ENCODE measurements at regions not wholly inside any gene's neighbourhood (a gene's known extent, or its start where the extent isn't known, plus 50 kb on each side); places are given as distances from the start of the nearest gene placed in this dataset.

DNA sequence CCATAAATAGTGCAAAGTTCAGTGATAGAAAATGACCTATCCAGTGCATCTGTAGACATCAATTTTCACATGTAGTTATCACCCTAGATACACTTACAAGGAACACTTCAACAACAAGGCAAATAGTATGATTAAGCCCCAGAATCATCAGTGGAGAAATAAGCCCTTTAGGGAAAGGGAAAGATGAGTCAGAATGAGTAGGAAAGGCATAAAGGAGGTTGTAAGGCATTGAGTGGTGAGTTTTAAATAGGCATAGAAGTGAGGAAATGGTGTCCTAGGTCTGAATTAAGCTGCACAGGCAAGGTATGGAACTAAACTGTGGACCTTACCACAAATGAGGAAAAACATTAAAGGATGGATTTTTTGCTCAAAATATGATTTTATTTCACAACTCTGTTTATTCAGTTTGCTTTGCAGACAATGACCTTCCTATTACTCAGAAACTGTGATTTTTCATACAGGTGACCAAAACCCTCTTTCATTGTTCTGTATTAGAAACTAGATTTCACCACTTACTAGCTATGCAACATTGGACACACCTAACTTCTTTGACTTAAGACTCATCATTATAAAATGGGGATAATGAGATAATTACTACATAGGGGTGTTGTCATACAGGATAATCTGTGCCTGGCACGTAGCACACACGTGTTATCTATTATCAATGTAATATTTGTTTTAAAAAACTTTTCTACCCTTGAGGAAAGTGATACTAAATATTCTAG, 57.0 kb upstream of the MAP9 start:
- Histone ChIP-seq H3K4me3 (no peak overlapping the region), H2AFZ (no peak overlapping the region), H3K9me2 (ENCODE audit: insufficient read depth) (no peaks in the 10 kb centered on the region), H3K27me3 (ENCODE audit: insufficient read depth) (peaks cover 65% of the 10 kb centered on the region), H3K36me3 (ENCODE audit: insufficient read depth) (no peaks in the 10 kb centered on the region), H3K4me2 (no peak overlapping the region), H3F3A (replicated peaks; ENCODE audit: low read depth) (no peaks in the 10 kb centered on the region), H4K20me1 (replicated peaks; ENCODE audit: insufficient read depth) (no peaks in the 10 kb centered on the region), H3K79me2 (replicated peaks; ENCODE audit: insufficient read depth) (no peaks in the 10 kb centered on the region), H3K27ac (ENCODE audit: low read depth) (no peak overlapping the region), H3K4me1 (ENCODE audit: insufficient read depth) (no peaks in the 10 kb centered on the region)
- ATAC-seq: no peak
- Mint-ChIP-seq H3K36me3 (ENCODE audit: low read depth) (0 out of 3 replicates have a peak, but pooled peaks cover 1% of the 10 kb centered on the region), H3K4me3 (no peak overlapping the region), H3K4me1 (peaks cover 4% of the 10 kb centered on the region; the same call in 1 of the 3 replicates), H3K9me3 (peaks cover 5% of the 10 kb centered on the region; the same call in 2 of the 3 replicates), H3K27me3 (ENCODE audit: insufficient read depth, low read depth, poor library complexity) (peaks cover 39% of the 10 kb centered on the region), H3K27ac (no peak overlapping the region)
- DNase-seq (ENCODE audit: low spot score): no peak
- no peak for TF ChIP-seq ZNF114 (CRISPR knock-in tag; IDR thresholded peaks at IDR 0.05)
- no peak for TF ChIP-seq REST (IDR thresholded peaks at IDR 0.05; ENCODE audit: unreplicated experiment)
- TF ChIP-seq, protein P1, sequence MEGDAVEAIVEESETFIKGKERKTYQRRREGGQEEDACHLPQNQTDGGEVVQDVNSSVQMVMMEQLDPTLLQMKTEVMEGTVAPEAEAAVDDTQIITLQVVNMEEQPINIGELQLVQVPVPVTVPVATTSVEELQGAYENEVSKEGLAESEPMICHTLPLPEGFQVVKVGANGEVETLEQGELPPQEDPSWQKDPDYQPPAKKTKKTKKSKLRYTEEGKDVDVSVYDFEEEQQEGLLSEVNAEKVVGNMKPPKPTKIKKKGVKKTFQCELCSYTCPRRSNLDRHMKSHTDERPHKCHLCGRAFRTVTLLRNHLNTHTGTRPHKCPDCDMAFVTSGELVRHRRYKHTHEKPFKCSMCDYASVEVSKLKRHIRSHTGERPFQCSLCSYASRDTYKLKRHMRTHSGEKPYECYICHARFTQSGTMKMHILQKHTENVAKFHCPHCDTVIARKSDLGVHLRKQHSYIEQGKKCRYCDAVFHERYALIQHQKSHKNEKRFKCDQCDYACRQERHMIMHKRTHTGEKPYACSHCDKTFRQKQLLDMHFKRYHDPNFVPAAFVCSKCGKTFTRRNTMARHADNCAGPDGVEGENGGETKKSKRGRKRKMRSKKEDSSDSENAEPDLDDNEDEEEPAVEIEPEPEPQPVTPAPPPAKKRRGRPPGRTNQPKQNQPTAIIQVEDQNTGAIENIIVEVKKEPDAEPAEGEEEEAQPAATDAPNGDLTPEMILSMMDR (conservative IDR thresholded peaks at IDR 0.05; ENCODE audit: low read depth in 2 of 2): no peak
- no peak for TF ChIP-seq POLR2AphosphoS5 (IDR thresholded peaks at IDR 0.05; ENCODE audit: low read depth)

DNA sequence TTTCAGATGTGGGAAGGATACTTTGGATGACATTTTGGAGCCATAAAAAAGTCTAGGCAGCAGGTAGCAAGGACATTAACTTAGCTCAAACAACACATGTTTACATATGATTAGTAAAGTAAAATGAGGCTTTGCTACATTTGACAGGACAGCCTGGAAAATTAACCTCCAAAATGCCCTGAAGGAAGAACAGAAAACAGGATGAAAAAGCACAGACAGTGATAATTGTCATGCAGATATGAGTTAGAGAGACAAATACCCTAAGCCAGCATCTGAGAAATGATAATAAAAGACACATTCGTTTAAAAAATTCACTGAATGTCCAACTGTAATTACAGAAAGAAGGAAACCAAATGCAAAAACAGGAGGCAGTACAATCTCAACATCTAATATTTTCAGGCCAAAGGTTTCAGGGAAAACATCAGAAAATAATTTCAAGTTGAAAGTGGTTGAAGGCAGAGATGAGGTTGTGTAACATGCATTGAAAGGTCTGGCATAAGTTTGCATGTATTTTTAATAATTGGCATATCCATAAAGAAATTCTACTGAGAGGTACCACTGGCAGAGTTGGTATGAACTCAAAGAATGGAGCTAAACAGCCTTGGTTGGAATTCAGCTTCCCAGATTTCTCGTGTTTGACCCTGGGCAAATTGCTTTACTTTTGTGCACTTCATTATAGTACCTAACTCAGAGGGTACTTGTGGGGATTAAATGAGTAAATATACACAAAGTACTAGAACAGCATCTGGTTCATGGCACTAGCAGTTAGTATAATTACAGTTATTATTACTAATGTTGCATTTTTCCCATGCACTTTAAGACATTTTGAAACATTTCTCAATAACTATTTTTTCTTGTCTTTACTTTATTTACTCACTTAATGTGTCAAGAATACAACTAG, 54.4 kb upstream of the MAP9 start:
- peaks cover 60% of the 10 kb centered on the region for H3K27me3 Mint-ChIP-seq (ENCODE audit: insufficient read depth, low read depth, poor library complexity)
- TF ChIP-seq ZNF462 (CRISPR knock-in tag; IDR thresholded peaks at IDR 0.05): no peak
- TF ChIP-seq ZNF114 (CRISPR knock-in tag; IDR thresholded peaks at IDR 0.05): no peak
- no peak for TF ChIP-seq JUNB (IDR thresholded peaks at IDR 0.05; ENCODE audit: unreplicated experiment)
- no peak for TF ChIP-seq STAT1 (IDR thresholded peaks at IDR 0.05; ENCODE audit: unreplicated experiment)

More for the DNA sequence above, 54.4 kb upstream of the MAP9 start:
- Histone ChIP-seq H4K20me1 (replicated peaks; ENCODE audit: insufficient read depth) (no peaks in the 10 kb centered on the region), H3K4me2 (no peak overlapping the region), H2AFZ (no peak overlapping the region), H3K4me3 (no peak overlapping the region), H3F3A (replicated peaks; ENCODE audit: low read depth) (no peaks in the 10 kb centered on the region), H3K27ac (ENCODE audit: low read depth) (no peak overlapping the region), H3K9me2 (ENCODE audit: insufficient read depth) (no peaks in the 10 kb centered on the region), H3K36me3 (ENCODE audit: insufficient read depth) (peaks cover 3% of the 10 kb centered on the region; the same call in 1 of the 2 replicates), H3K27me3 (ENCODE audit: insufficient read depth) (peaks cover 89% of the 10 kb centered on the region), H3K79me2 (replicated peaks; ENCODE audit: insufficient read depth) (no peaks in the 10 kb centered on the region), H3K4me1 (ENCODE audit: insufficient read depth) (no peaks in the 10 kb centered on the region)
- H3K4me3 Mint-ChIP-seq: no peak overlapping the region
- no peak overlapping the region for H3K27ac Mint-ChIP-seq
- H3K36me3 Mint-ChIP-seq (ENCODE audit: low read depth): peaks cover 8% of the 10 kb centered on the region; the same call in 2 of the 3 replicates
- peaks cover 31% of the 10 kb centered on the region; the same call in 2 of the 3 replicates for H3K9me3 Mint-ChIP-seq
- no peak for ATAC-seq
- H3K4me1 Mint-ChIP-seq: peaks cover 4% of the 10 kb centered on the region; the same call in 1 of the 3 replicates
- no peak for DNase-seq (ENCODE audit: low spot score)

All from GM23338 (cell line).